ENCODE measurements at regions not wholly inside any gene's neighbourhood (a gene's known extent, or its start where the extent isn't known, plus 50 kb on each side); places are given as distances from the start of the nearest gene placed in this dataset.

DNA sequence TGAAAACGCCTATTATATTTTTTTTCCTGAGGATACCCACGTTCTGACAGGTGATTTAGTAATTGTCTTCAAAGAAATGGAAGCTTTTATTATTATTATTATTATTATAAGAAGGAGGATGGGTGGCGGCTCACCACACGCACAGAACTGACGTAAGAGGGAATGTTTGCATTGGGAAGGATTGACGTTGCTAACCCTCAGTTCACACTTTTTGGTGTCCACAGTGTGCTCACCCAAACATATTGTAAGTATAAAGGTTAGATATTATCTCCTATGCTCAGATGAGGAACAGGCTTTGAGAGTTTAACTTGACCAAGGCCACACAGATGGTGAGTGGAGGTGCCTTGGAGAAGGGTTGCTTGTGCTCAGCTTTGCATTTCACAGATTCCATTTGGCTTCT, 533.5 kb upstream of the TBL1XR1 start:
- H3K4me3 ChIP-seq = no peak overlapping the region
- no peaks in the 10 kb centered on the region for H3K27me3 ChIP-seq
- 94% methylated on average over 6 of the region's 6 CpGs for WGBS, 3 donors
- no peaks in the 10 kb centered on the region for H3K36me3 ChIP-seq
- TF ChIP-seq CTCF (IDR thresholded peaks at IDR 0.05) = no peak
- TF ChIP-seq POLR2A (IDR thresholded peaks at IDR 0.05) = no peak
- no peak for TF ChIP-seq EP300 (IDR thresholded peaks at IDR 0.05)
- H3K4me1 ChIP-seq (ENCODE audit: insufficient read depth) = peaks cover 5% of the 10 kb centered on the region
- intact Hi-C loops (cut with DNase I) = no loop called here
- no peak for DNase-seq
- H3K27ac ChIP-seq = no peak overlapping the region
- H3K9me3 ChIP-seq = no peaks in the 10 kb centered on the region

DNA sequence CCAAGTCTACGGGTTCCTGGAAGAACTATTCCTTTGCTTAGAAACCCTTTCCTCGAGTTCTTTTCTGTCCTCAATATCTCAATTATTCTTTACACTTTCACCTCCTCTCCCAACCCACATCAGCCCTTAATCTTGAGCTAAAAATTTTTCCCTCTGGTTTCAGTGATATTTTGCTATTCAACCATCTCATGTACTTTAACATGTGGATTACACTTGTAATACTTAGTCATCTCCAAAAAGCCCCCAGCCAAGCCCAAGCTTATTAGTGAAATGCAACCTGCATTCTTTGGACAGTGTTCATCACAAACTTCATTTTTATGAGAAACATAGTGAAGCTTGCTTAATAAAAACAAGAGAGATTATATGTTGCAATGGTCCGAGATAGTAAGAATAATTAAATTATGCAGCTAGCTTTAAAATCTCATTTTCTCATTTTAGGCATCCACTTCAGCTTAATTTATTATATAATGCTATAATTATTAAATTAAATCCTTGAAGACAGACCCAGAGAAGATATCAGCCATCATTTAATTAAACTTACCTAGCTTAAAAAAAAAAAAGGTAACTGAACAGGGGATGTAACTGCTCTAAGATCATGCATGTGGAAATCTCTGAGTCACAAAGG, 534.5 kb upstream of the TBL1XR1 start:
- Histone ChIP-seq H3K27ac (no peak overlapping the region), H3K9me3 (no peaks in the 10 kb centered on the region), H3K27me3 (no peaks in the 10 kb centered on the region), H3K4me1 (ENCODE audit: insufficient read depth) (peaks cover 5% of the 10 kb centered on the region), H3K4me3 (no peak overlapping the region), H3K36me3 (no peaks in the 10 kb centered on the region)
- DNase-seq = no peak
- TF ChIP-seq POLR2A (IDR thresholded peaks at IDR 0.05) (no peak), EP300 (IDR thresholded peaks at IDR 0.05) (no peak), CTCF (IDR thresholded peaks at IDR 0.05) (no peak)
- intact Hi-C loops (cut with DNase I) = no loop called here
- WGBS, 3 donors = 71 to 89% (median 84%) methylated on average over 3 of the region's 3 CpGs

DNA sequence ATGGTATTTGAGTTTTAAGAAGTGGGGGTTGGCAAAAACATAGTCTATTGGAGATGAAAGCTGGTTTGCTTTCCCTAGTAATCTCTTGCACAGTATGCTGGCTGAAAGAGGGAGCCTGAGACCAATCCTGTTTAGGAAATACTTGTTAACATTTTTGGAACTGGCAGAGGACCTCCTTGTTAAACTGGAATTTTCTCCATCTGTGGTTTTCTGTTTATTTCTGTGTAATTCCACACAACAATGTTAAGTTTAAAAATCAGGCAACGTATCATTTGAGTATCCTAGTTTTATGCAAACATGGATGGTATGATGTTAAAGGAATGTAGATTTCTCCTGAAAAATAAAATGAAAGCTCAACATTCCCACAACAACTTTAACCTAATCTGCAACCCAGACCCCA, 536.0 kb upstream of the TBL1XR1 start:
- DNase-seq = no peak
- Histone ChIP-seq H3K4me3 (no peak overlapping the region), H3K9me3 (no peaks in the 10 kb centered on the region), H3K36me3 (no peaks in the 10 kb centered on the region), H3K27ac (no peak overlapping the region), H3K27me3 (no peaks in the 10 kb centered on the region), H3K4me1 (ENCODE audit: insufficient read depth) (peaks cover 5% of the 10 kb centered on the region)
- intact Hi-C loops (cut with DNase I) = no loop called here
- 17 to 57% (median 22%) methylated on average over 1 of the region's 1 CpG for WGBS, 3 donors
- no peak for TF ChIP-seq CTCF (IDR thresholded peaks at IDR 0.05)
- no peak for TF ChIP-seq POLR2A (IDR thresholded peaks at IDR 0.05)
- no peak for TF ChIP-seq EP300 (IDR thresholded peaks at IDR 0.05)

DNA sequence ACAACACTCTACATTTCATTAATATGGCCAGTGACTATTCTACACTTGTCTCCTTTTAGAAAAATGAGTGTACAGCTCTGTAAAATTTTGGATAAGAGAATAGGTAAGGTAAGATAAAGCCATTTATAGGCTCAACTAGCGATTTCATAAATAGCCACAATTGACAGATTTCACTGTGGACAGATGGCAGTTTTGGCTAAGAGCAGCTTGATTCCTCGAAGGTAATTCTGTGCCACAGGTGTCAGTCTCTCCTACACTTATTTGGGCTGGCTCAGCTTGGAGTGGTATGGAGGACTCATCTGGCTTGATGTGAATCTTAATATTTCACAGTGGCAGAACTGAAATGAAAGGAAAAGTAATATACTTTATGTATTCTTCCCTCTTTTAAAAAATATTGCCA, 536.7 kb upstream of the TBL1XR1 start:
- TF ChIP-seq POLR2A (IDR thresholded peaks at IDR 0.05) = no peak
- no peak for TF ChIP-seq EP300 (IDR thresholded peaks at IDR 0.05)
- no peak for TF ChIP-seq CTCF (IDR thresholded peaks at IDR 0.05)
- Histone ChIP-seq H3K36me3 (no peaks in the 10 kb centered on the region), H3K27me3 (no peaks in the 10 kb centered on the region), H3K27ac (no peak overlapping the region), H3K4me3 (no peak overlapping the region), H3K9me3 (no peaks in the 10 kb centered on the region), H3K4me1 (ENCODE audit: insufficient read depth) (peaks cover 5% of the 10 kb centered on the region)
- intact Hi-C loops (cut with DNase I) = no loop called here
- 95 to 98% (median 97%) methylated on average over 2 of the region's 2 CpGs for WGBS, 3 donors
- no peak for DNase-seq

Data from ovary (tissue), 7 donors.